SW 1271 (cell line): ENCODE measurements at regions not wholly inside any gene's neighbourhood (a gene's known extent, or its start where the extent isn't known, plus 50 kb on each side); places are given as distances from the start of the nearest gene placed in this dataset.
"Not testable (repeated sequence)": the region's sequence is repeated elsewhere in the genome, so short reads cannot be mapped to it uniquely, and the experiment has no call there.

ENCODE experiments used
- DNase-seq, 2 experiments: peaks; one replicate each; lab custom pipeline; 2025; lab: John Stamatoyannopoulos, UW

DNA sequence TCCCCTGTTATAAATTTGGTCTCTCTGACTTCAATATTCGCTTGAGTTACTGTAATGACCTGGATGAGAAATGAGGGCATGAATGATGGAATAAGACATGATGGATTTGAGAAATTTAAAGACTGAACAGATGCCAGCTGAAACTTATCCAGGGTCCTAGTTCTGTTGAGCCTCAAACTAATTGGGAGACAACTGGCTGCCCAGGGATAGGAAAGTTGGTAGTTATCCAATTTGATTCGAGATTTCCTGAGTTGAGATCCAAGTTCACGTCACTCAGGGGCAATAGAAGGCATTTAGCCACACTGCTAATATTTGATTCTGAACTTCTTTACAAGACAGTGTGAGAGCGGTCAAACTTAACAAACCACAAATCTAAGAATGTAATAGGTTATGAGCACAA, 159.0 kb upstream of the CXCL13 start:
- DNase-seq, result no peak

GRCh38 chr4:77449171-77449570, 156.4 kb upstream of the CXCL13 start:
- no peak for DNase-seq

DNA sequence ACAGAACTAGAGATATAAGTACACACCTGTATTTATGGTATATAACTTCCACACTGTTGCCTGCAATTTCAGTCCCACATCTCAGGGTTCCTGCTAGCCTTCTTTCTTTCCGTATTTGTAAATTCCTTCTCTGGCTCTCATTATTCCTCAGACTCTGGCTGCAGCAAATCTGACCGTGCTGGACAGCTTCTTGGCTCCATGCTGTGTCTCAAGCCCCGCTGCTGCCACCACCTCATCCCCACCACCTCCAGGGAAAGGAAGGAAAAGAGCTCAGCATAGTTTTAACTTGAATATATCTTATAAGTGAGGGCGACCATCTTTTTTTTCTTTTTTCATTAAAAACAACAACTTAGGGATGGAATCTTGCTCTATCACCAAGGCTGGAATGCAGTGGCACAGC, 155.6 kb upstream of the CXCL13 start:
- no peak for DNase-seq

DNA sequence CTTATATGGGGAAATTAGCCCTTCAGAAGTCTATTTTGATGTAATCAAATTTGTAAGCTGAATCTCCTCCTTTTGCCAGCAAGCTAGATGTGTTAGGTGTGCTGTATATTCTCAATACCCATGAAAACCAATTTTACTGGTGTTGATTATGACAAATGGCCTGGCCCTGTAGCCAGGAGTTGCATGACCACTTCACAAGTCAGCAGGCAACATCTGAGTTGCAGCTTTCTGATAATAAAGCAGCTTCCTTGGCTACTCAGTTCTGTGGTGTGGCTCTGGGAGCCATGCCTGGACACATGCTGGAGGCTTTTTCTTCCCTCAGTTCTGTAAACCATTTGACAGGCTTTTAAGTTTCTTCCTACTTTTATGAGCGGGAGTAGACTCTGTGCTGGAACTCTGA, 154.1 kb upstream of the CXCL13 start:
- DNase-seq, result no peak

DNA sequence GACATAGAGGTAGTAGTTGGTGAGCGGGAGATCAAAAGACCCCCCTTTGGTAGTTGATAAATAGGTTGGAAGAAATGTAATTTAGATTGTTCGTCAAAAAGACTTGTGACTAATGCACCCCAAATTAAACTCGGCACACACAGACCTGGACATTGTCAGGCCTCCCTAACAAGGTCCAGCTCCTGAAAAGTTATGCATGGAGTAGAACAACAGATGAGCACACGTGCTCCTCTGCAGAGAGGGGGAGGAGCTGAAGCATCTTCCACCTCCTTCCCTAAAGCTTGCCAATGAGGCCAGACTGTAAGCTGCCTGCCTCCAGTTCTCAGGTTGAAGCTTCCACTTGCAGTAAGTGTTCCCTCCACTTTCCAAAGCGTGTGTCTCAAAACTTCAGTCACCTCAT, 153.5 kb upstream of the CXCL13 start:
- not testable (repeated sequence) for DNase-seq

GRCh38 chr4:77453911-77454310, 151.7 kb upstream of the CXCL13 start:
- DNase-seq, result no peak

DNA sequence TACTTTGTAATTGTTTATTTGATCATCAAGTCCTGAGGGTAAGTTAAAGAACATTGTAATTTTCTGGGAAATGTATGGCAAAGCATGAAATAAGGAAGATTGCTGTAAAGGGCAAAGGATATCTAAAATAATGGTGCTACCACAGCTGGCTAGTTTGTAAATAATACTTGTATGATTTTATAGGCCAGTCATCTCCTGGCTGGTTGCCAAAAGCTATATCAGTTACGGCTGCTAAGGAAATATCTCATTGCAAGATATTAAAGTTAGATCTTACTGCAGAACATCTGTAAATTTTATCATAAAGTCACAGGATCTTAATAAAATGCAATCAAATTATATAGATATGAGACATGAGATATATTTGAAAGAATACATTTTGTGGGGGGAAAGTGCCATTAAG, 150.8 kb upstream of the CXCL13 start:
- no peak for DNase-seq

DNA sequence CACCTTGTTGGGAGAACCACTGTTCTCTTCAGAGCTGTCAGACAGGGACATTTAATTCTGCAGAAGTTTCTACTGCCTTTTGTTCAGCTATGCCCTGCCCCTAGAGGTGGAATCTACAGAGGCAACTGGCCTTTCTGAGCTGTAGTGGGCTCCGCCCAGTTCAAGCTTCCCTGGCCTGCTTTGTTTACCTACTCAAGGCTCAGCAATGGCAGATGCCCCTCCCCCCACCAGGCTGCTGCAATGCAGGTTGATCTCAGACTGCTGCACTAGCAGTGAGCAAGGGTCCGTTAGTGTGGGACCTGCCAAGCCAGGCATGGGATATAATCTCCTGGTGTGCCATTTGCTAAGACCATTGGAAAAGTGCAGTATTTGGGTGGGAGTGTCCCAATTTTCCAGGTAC, 141.5 kb upstream of the CXCL13 start:
- DNase-seq, result not testable (repeated sequence)

GRCh38 chr4:77465271-77465670, 140.3 kb upstream of the CXCL13 start:
- DNase-seq, result no peak

DNA sequence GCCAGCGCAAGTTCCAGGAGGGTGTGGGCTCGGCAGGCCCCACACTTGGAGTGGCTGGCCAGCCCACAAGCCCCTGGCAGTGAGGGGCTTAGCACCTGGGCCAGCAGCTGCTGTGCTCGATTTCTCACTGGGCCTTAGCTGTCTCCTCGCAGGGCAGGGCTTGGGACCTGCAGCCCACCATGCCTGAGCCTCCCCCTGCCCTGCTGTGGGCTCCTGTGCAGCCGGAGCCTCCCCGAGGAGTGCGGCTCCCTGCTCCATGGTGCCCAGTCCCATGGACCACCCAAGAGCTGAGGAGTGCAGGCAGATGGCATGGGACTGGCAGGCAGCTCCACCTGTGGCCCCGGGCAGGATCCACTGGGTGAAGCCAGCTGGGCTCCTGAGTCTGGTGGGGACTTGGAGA, 139.2 kb upstream of the CXCL13 start:
- DNase-seq, result no peak

DNA sequence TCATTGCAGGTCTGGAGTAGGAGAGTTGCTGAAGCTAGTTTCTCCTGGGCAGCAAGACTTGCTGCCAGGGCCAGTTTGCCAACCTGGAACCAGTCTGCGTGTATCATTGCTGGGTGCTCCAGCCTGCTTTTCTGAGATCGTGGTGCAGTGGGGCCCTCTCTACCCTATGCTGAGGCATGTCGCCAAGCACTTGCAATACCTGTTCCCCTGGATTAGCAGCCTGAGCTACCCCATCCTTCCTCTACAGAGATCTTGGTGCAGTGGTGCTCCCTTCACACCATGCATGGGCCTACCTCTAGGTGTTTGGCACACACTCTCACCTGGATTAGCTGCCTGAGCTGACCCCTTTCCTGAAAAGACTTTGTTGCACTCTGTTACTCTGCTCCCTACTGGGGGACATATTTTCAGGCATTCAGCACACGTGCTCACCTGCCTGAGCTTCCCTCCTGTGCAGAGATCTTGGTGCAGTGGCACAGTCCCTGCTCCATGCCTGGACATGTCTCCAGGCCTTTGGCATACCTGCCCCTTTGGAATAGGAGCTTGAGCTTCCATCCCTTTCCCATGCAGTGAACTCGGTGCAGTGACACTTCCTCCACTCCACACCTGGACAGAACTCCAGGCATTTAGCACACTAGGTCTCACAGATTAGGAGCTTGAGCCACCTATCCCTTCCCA, 133.7 kb upstream of the CXCL13 start:
- DNase-seq, result no peak

DNA sequence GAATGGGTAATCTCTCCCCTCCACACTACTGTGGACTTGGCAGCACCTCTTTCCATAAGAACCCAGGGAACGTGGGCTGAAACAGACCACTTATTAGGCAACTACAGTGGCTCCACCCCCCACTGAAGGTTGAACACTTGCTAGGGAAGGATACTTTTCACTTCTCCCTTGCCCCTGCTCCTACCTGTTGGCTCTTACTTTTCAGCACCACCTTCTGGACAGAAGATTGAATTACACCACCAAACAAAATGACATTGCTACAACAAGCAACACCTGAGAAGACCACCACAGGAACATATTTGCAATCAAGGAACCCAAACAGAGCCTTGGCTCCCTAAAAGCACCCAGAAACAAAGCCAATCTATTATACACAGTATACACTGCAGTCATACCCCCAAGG, 132.1 kb upstream of the CXCL13 start:
- no peak for DNase-seq

- no peak for DNase-seq
These were observed 123.8 kb upstream of the CXCL13 start for GRCh38 chr4:77481856-77482255.

- no peak for DNase-seq
These were observed 116.7 kb upstream of the CXCL13 start for GRCh38 chr4:77488882-77489281.

DNA sequence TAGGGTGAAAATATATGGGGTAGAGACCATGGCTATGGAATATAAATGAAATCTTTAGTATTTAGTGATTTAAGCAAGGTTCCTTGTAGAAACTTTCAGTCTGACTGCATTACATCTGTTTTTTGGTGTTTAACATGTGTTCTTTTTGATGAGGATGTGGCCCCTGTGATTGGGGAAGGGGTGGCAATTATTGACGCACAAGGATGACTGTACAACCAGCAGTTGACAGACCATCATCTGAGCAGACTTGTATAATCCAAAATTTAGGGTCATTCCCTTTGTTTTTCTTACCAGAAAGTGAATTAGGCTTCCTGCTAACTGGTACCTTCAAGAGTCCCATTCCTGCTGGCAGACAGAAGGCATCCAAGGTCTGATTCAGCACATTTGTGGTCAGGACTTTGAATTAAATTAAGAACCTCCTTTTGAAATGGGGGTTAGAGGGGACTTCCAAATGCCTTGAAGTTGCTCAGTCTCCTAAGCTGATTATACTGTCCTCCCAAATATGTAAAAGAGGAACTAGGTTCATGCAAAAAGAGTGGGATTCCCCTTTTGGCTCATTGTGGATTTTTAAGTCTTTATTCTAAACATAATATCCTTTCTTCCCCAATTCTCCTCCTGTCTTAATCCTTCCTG, 112.4 kb upstream of the CXCL13 start:
- DNase-seq, result no peak

GRCh38 chr4:77493829-77494551, 111.6 kb upstream of the CXCL13 start:
- DNase-seq, result no peak

- DNase-seq, result no peak
These were observed 109.2 kb upstream of the CXCL13 start for GRCh38 chr4:77496457-77496856.

DNA sequence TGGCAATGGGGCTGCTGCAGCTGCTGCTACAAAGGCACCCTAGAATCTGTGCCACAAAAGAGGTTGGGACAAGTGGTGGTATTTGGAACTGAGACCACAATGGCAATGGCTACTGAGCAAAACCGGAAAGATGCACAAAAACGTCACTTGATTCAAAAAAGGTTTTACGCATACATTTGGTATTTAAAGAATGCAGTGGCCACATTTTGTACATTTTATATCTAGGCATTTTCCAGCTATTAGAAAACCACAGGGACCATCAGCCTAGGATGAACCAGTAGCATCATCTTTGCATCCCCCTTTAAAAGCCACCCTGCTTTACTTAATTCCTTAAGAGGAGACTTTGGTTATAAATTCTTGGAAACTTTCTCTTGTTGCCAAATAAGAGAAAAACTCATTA, 104.8 kb upstream of the CXCL13 start:
- DNase-seq, result no peak

DNA sequence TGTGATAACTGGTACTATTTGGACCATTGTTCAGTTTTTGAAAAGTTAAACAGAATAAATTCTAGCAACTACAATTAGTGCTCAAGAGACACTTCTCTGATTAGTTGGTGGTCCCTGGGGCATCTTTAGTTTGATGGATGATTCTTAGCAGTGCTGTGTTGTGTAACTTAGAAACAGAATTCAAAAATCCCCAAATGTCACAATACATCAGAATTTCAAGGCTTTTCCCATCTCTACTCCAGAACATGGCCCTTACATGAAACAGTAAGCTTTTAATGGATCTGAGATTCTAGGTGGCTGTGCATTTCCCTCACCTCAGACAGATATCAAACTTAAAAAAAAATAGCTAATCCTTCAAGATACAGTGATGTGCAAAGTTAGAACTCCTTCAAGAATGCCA, 104.4 kb upstream of the CXCL13 start:
- no peak for DNase-seq

DNA sequence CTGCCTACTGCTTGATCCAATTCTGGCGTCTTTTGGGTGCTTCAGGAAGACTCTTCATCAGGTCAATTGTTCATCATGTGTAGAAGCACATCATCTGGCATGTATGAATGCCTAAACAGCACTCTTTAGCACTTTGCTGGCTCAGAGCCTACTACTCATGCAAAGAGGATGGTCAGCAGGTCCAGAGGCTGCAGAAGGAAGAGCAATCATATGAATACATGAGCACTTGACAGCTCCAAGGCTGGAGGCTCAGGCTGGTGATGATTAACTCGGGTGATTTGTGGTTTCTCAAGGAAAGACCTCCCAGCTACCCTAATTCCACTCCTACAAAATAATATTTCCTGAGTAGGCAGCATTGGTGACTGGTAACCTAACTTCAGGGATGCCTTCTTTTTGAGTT, 103.8 kb upstream of the CXCL13 start:
- no peak for DNase-seq

- DNase-seq, result no peak
These were observed 101.2 kb upstream of the CXCL13 start for GRCh38 chr4:77504407-77504806.

GRCh38 chr4:77505275-77505957, 100.2 kb upstream of the CXCL13 start:
- no peak for DNase-seq

GRCh38 chr4:77505958-77506319, 99.7 kb upstream of the CXCL13 start:
- DNase-seq, result no peak
